H1 (cell line): ENCODE measurements at regions not wholly inside any gene's neighbourhood (a gene's known extent, or its start where the extent isn't known, plus 50 kb on each side); places are given as distances from the start of the nearest gene placed in this dataset.

Source experiments
- CTCF ChIA-PET: fragments of 300-600 bp; sonication (Branson Sonifier 250); formaldehyde crosslinking; loops from one replicate; lab custom pipeline; 2021; ENCODE audit not compliant: partially characterized antibody; lab: Charles Lee
- POLR2A ChIA-PET: fragments of 300-600 bp; sonication (Branson Sonifier 250); formaldehyde crosslinking; loops from one replicate; lab custom pipeline; 2021; ENCODE audit warnings: inconsistent platforms; ENCODE audit not compliant: partially characterized antibody; lab: Charles Lee
- DNase-seq, 2 experiments: peaks; one replicate each; pipeline versions ENCODE4 v3.0.0 to v3.0.0-alpha.2; 2010 to 2022; ENCODE audit warnings: low spot score in 2 of 2, low read depth in 1 of 2, mixed read lengths in 1 of 2
- FAIRE-seq: peaks from 2 replicates; lab custom pipeline; 2011; peaks lifted over from hg19 to GRCh38; lab: Jason Lieb, UNC
- H2AFZ ChIP-seq: 2 replicates; pipeline ENCODE4 v1.8.1; 2012; ENCODE audit warnings: low read length, inconsistent platforms
- H2AK5ac ChIP-seq: 2 replicates; pipeline ENCODE4 v1.6.1; 2013; ENCODE audit warnings: low read depth, low read length
- H2BK120ac ChIP-seq: replicated peaks from 2 replicates; pipeline ENCODE3; 2013; ENCODE audit warnings: low read depth, low read length, inconsistent platforms
- H2BK12ac ChIP-seq: 2 replicates; pipeline ENCODE4 v1.6.1; 2013; ENCODE audit warnings: low read depth, low read length
- H2BK15ac ChIP-seq: 2 replicates; pipeline ENCODE4 v1.6.1; 2013; ENCODE audit warnings: low read length
- H2BK20ac ChIP-seq: 2 replicates; pipeline ENCODE4 v1.6.1; 2013; ENCODE audit warnings: low read length
- H2BK5ac ChIP-seq: 2 replicates; pipeline ENCODE4 v1.6.1; 2013; ENCODE audit warnings: low read depth, low read length
- H3K14ac ChIP-seq: 2 replicates; pipeline ENCODE4 v1.6.1; 2013; ENCODE audit warnings: inconsistent platforms; ENCODE audit not compliant: insufficient read length
- H3K18ac ChIP-seq: 2 replicates; pipeline ENCODE4 v1.6.1; 2013; ENCODE audit warnings: low read length; ENCODE audit errors: extremely low read depth
- H3K23ac ChIP-seq: 2 replicates; pipeline ENCODE4 v1.6.1; 2013; ENCODE audit warnings: inconsistent platforms; ENCODE audit not compliant: insufficient read length
- H3K23me2 ChIP-seq: 2 replicates; pipeline ENCODE4 v1.6.1; 2013; ENCODE audit warnings: low read depth, low read length
- H3K27ac ChIP-seq: 2 replicates; pipeline ENCODE4 v1.6.1; 2011; ENCODE audit warnings: low read depth, low read length, inconsistent platforms
- H3K27me3 ChIP-seq, 4 experiments: replicated peaks in 1 of 4; 1 replicate in 1 of 4; 2 replicates in 3 of 4; pipeline versions ENCODE4 v1.6.1 to v1.8.1; 2011 to 2013; ENCODE audit warnings: low read length in 3 of 4, mild to moderate bottlenecking in 3 of 4, inconsistent platforms in 2 of 4, mixed read lengths in 2 of 4, moderate library complexity in 1 of 4; ENCODE audit not compliant: control insufficient read depth in 3 of 4, insufficient read depth in 3 of 4; ENCODE audit errors: extremely low read depth in 1 of 4
- H3K36me3 ChIP-seq, 4 experiments: 2 replicates each; pipeline versions ENCODE4 v1.6.1 to v1.8.1; 2011 to 2013; ENCODE audit warnings: mild to moderate bottlenecking in 4 of 4, low read length in 3 of 4, moderate library complexity in 2 of 4, control low read depth in 1 of 4, inconsistent platforms in 1 of 4; ENCODE audit not compliant: insufficient read depth in 4 of 4, control insufficient read depth in 2 of 4
- H3K4ac ChIP-seq: replicated peaks from 2 replicates; pipeline ENCODE3; 2013; ENCODE audit warnings: low read length, low read depth, mixed read lengths, inconsistent platforms; ENCODE audit not compliant: insufficient read length
- H3K4me1 ChIP-seq, 4 experiments: replicated peaks in 1 of 4; 1 replicate in 1 of 4; 2 replicates in 3 of 4; pipeline versions ENCODE4 v1.6.1 to v1.8.1; 2011 to 2013; ENCODE audit warnings: low read length in 3 of 4, inconsistent platforms in 2 of 4, mixed read lengths in 1 of 4; ENCODE audit not compliant: insufficient read depth in 4 of 4, control insufficient read depth in 3 of 4
- H3K4me2 ChIP-seq, 2 experiments: 2 replicates each; pipeline versions ENCODE4 v1.6.1 to v1.8.1; 2011 to 2013; ENCODE audit warnings: low read depth in 2 of 2, low read length in 2 of 2, control low read depth in 1 of 2, inconsistent platforms in 1 of 2, mild to moderate bottlenecking in 1 of 2; ENCODE audit not compliant: insufficient read depth in 1 of 2
- H3K4me3 ChIP-seq, 4 experiments: fragments of 200-600, 300-600 bp in 1 of 4; sonication (generic), shearing (Covaris generic), sonication (Bioruptor Twin) in 1 of 4; 2 replicates each; pipeline versions ENCODE4 v1.5.1 to v1.8.1; 2011 to 2016; ENCODE audit warnings: low read length in 4 of 4, low read depth in 3 of 4, control low read depth in 2 of 4, inconsistent platforms in 2 of 4, mild to moderate bottlenecking in 2 of 4, mixed read lengths in 1 of 4, moderate library complexity in 1 of 4; ENCODE audit not compliant: insufficient read depth in 2 of 4; ENCODE audit errors: extremely low read depth in 1 of 4
- H3K56ac ChIP-seq: replicated peaks from 2 replicates; pipeline ENCODE3; 2013; ENCODE audit warnings: low read depth, mild to moderate bottlenecking, mixed read lengths, low read length, inconsistent platforms; ENCODE audit not compliant: insufficient read length
- H3K79me1 ChIP-seq: 2 replicates; pipeline ENCODE4 v1.6.1; 2013; ENCODE audit warnings: low read depth, low read length, control low read depth
- H3K79me2 ChIP-seq, 2 experiments: 2 replicates each; pipeline versions ENCODE4 v1.6.1 to v1.8.1; 2012 to 2013; ENCODE audit warnings: low read length in 2 of 2, mild to moderate bottlenecking in 2 of 2, inconsistent platforms in 1 of 2; ENCODE audit not compliant: insufficient read depth in 2 of 2, control insufficient read depth in 1 of 2
- H3K9ac ChIP-seq, 4 experiments: replicated peaks in 1 of 4; 1 replicate in 1 of 4; 2 replicates in 3 of 4; pipeline versions ENCODE4 v1.6.1 to v1.8.1; 2011 to 2013; ENCODE audit warnings: low read depth in 3 of 4, low read length in 3 of 4, control low read depth in 2 of 4, mild to moderate bottlenecking in 2 of 4, moderate library complexity in 2 of 4, inconsistent platforms in 1 of 4; ENCODE audit errors: extremely low read depth in 1 of 4
- H3K9me3 ChIP-seq, 2 experiments: 2 replicates each; pipeline versions ENCODE4 v1.6.1 to v1.8.1; 2012 to 2013; ENCODE audit warnings: mild to moderate bottlenecking in 2 of 2, moderate library complexity in 2 of 2, control low read depth in 1 of 2, inconsistent platforms in 1 of 2, low read depth in 1 of 2, low read length in 1 of 2, mixed read lengths in 1 of 2; ENCODE audit not compliant: insufficient read depth in 2 of 2
- H4K20me1 ChIP-seq, 2 experiments: replicated peaks in 1 of 2; 2 replicates each; pipeline versions ENCODE3 to v1.8.1; 2011 to 2013; ENCODE audit warnings: inconsistent platforms in 2 of 2, low read length in 2 of 2, mild to moderate bottlenecking in 1 of 2; ENCODE audit not compliant: insufficient read depth in 2 of 2, control insufficient read depth in 1 of 2
- H4K5ac ChIP-seq: 2 replicates; pipeline ENCODE4 v1.6.1; 2013; ENCODE audit warnings: low read length, low read depth, mixed read lengths, inconsistent platforms; ENCODE audit not compliant: insufficient read length
- H4K8ac ChIP-seq: 2 replicates; pipeline ENCODE4 v1.8.0; 2013; ENCODE audit warnings: mild to moderate bottlenecking, moderate library complexity, low read length, inconsistent platforms; ENCODE audit not compliant: insufficient read depth; ENCODE audit errors: extremely low read depth
- H4K91ac ChIP-seq: replicated peaks from 2 replicates; pipeline ENCODE3; 2013; ENCODE audit warnings: low read length, mixed read lengths, inconsistent platforms; ENCODE audit not compliant: insufficient read length
- BACH1 ChIP-seq: IDR thresholded peaks from 2 replicates; pipeline ENCODE4 v1.6.1; 2012; ENCODE audit warnings: low read length, improper control_type of control experiment
- BCL11A ChIP-seq, 2 experiments: IDR thresholded peaks; one replicate each; pipeline ENCODE4 v1.6.1; 2011; ENCODE audit warnings: low read depth in 2 of 2, low read length in 2 of 2, mild to moderate bottlenecking in 2 of 2
- CEBPB ChIP-seq: IDR thresholded peaks from 2 replicates; pipeline ENCODE4 v1.6.1; 2012; ENCODE audit warnings: low read depth, low read length
- EZH2 ChIP-seq: fragments of 200-600 bp; sonication (generic); IDR thresholded peaks from 2 replicates; pipeline ENCODE4 v1.7.1; 2012; ENCODE audit warnings: low read depth, mild to moderate bottlenecking, moderate library complexity, low read length, inconsistent platforms; ENCODE audit not compliant: severe bottlenecking
- POLR2A ChIP-seq, 2 experiments: IDR thresholded peaks; 1 replicate in 1 of 2; 2 replicates in 1 of 2; pipeline ENCODE4 v1.6.1; 2011; ENCODE audit warnings: low read depth in 2 of 2, low read length in 2 of 2, mild to moderate bottlenecking in 2 of 2; ENCODE audit errors: control extremely low read depth in 1 of 2
- SIRT6 ChIP-seq: IDR thresholded peaks from one replicate; pipeline ENCODE4 v1.7.1; 2012; ENCODE audit warnings: low read length, inconsistent platforms
- SIX5 ChIP-seq: IDR thresholded peaks from 2 replicates; pipeline ENCODE4 v1.6.1; 2011; ENCODE audit warnings: mild to moderate bottlenecking, low read depth, low read length
- SP4 ChIP-seq: IDR thresholded peaks from 2 replicates; pipeline ENCODE4 v1.6.1; 2012; ENCODE audit warnings: low read length, inconsistent platforms
- SRF ChIP-seq: IDR thresholded peaks from 2 replicates; pipeline ENCODE4 v1.6.1; 2011; ENCODE audit warnings: mild to moderate bottlenecking, low read depth, low read length, moderate library complexity
- WGBS, 2 experiments: shearing (Covaris generic) in 1 of 2; methylation state at CpG; one replicate each; pipeline versions ENCODE4 v1.1.6 to v1.1.7; 2013 to 2015; ENCODE audit warnings: low lambda C conversion rate in 2 of 2, mixed read lengths in 2 of 2, inconsistent platforms in 1 of 2, low coverage in 1 of 2, missing lambda C conversion rate in 1 of 2; ENCODE audit not compliant: insufficient replicate concordance in 2 of 2, insufficient coverage in 1 of 2, insufficient read length in 1 of 2; ENCODE audit errors: extremely low coverage in 1 of 2, missing lambda C conversion rate in 1 of 2; 5-methylcytosine and 5-hydroxymethylcytosine counted together
- TF ChIP-seq, protein P1 (sequence below): IDR thresholded peaks from 2 replicates; pipeline ENCODE4 v1.6.1; 2012; ENCODE audit warnings: inconsistent platforms

DNA sequence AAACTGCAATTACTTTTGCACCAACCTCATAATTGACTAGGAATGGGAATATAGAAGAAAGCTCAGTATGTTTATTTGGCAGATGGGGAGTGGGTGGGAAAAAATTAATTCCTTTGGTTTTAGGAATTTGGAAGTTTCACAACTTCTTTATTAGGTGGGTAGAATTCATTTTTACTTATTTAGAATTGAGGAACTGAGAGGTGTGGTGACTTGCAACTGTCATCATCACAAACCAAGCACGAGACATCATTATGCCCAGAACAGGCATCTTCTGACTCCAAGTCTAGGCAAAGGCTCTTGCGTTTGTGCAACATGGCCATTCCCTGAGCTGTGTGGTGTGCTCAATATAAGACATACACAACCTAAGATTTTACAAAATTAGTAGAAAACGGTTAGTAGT, 380.0 kb downstream of the ATP23 start:
- no peak overlapping the region for H4K5ac ChIP-seq
- no peak overlapping the region for H2AFZ ChIP-seq
- no peaks in the 10 kb centered on the region for H3K27me3 ChIP-seq
- no peaks in the 10 kb centered on the region for H3K36me3 ChIP-seq
- no peak overlapping the region for H2BK120ac ChIP-seq
- no peak overlapping the region for H3K18ac ChIP-seq
- H3K79me1 ChIP-seq, result no peaks in the 10 kb centered on the region
- DNase-seq (no peak), FAIRE-seq (no peak)
- ChIA-PET CTCF (interaction anchor here (0.6 kb wide), 1 partner anchor 1129 kb away, joined by 3 read pairs; no protein-coding TSS in a partner anchor), POLR2A (no interaction called here)
- no peak overlapping the region for H3K4me2 ChIP-seq
- no peak overlapping the region for H2BK20ac ChIP-seq
- H2BK15ac ChIP-seq, result no peak overlapping the region
- H4K91ac ChIP-seq, result no peak overlapping the region
- H3K4ac ChIP-seq, result no peak overlapping the region
- peaks cover 3 to 10% of the 10 kb centered on the region in 2 experiments; a peak in 2 of 4 replicates for H3K9me3 ChIP-seq
- no peak overlapping the region for H3K27ac ChIP-seq
- H2BK5ac ChIP-seq, result no peak overlapping the region
- no peak overlapping the region for H3K56ac ChIP-seq
- no peak overlapping the region for H2AK5ac ChIP-seq
- TF ChIP-seq BACH1 (no peak), EZH2 (no peak), POLR2A (IDR thresholded peaks at IDR 0.05; ENCODE audit: control extremely low read depth in 1 of 2, low read depth in 2 of 2, low read length in 2 of 2) (no peak), CEBPB (no peak), SIX5 (no peak), SP4 (no peak), SRF (no peak), BCL11A (IDR thresholded peaks at IDR 0.05; ENCODE audit: low read depth in 2 of 2, low read length in 2 of 2) (no peak), SIRT6 (no peak)
- TF ChIP-seq, protein P1, sequence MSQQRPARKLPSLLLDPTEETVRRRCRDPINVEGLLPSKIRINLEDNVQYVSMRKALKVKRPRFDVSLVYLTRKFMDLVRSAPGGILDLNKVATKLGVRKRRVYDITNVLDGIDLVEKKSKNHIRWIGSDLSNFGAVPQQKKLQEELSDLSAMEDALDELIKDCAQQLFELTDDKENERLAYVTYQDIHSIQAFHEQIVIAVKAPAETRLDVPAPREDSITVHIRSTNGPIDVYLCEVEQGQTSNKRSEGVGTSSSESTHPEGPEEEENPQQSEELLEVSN, result no peak
- H4K20me1 ChIP-seq, result no peaks in the 10 kb centered on the region
- no peak overlapping the region for H3K14ac ChIP-seq
- no peak overlapping the region for H4K8ac ChIP-seq
- no peak overlapping the region for H3K4me3 ChIP-seq
- no peak overlapping the region for H3K9ac ChIP-seq
- no peaks in the 10 kb centered on the region for H3K23me2 ChIP-seq
- H3K23ac ChIP-seq, result no peak overlapping the region
- WGBS, 2 experiments, result 93% methylated on average over 3 of the region's 3 CpGs; no CpG with 5 or more reads in 1 of the 2 experiments
- H3K79me2 ChIP-seq, result no peaks in the 10 kb centered on the region
- H2BK12ac ChIP-seq, result no peak overlapping the region
- no peaks in the 10 kb centered on the region for H3K4me1 ChIP-seq
